ENCODE measurements at regions not wholly inside any gene's neighbourhood (a gene's known extent, or its start where the extent isn't known, plus 50 kb on each side); places are given as distances from the start of the nearest gene placed in this dataset.

DNA sequence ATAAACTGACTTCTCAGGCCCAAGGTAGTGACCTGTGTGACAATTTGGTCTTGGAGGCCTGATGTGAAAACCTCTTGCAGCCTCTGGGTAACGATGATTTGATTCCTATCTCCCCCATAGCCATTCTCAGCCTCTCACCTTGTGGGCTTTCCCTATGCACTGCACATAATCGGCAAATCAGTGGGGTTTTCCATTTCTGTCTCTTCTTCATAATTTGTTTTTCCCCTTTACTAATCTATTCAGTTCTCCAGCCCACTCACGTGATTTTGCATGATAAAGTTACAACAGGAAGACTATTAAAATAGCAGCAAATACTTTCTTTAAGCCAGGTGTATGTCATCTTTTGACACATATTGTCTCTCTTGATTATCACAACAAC, 893.7 kb downstream of the TFAP2A start:
- TF ChIP-seq EZH2 (IDR thresholded peaks at IDR 0.05; ENCODE audit: borderline replicate concordance, low read length), result no peak
- TF ChIP-seq, protein P1, sequence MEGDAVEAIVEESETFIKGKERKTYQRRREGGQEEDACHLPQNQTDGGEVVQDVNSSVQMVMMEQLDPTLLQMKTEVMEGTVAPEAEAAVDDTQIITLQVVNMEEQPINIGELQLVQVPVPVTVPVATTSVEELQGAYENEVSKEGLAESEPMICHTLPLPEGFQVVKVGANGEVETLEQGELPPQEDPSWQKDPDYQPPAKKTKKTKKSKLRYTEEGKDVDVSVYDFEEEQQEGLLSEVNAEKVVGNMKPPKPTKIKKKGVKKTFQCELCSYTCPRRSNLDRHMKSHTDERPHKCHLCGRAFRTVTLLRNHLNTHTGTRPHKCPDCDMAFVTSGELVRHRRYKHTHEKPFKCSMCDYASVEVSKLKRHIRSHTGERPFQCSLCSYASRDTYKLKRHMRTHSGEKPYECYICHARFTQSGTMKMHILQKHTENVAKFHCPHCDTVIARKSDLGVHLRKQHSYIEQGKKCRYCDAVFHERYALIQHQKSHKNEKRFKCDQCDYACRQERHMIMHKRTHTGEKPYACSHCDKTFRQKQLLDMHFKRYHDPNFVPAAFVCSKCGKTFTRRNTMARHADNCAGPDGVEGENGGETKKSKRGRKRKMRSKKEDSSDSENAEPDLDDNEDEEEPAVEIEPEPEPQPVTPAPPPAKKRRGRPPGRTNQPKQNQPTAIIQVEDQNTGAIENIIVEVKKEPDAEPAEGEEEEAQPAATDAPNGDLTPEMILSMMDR (conservative IDR thresholded peaks at IDR 0.05 in 1 of 2, IDR thresholded peaks at IDR 0.05 in 1 of 2; ENCODE audit: extremely low read depth in 1 of 2, insufficient read depth in 1 of 2, low read depth in 1 of 2, low read length in 2 of 2), result no peak

All from mammary epithelial cell (primary cell).